ENCODE measurements at regions not wholly inside any gene's neighbourhood (a gene's known extent, or its start where the extent isn't known, plus 50 kb on each side); places are given as distances from the start of the nearest gene placed in this dataset.

GRCh38 chr5:145562931-145563330 is 272.2 kb downstream of the PRELID2 start:
- H3K36me3 ChIP-seq (ENCODE audit: control insufficient read depth, insufficient read depth, low read length) = no peaks in the 10 kb centered on the region
- no peak overlapping the region for H3K9ac ChIP-seq (ENCODE audit: insufficient read depth in 1 of 2, low read depth in 2 of 2, low read length in 2 of 2)
- WGBS (ENCODE audit: insufficient coverage, low coverage, missing lambda C conversion rate) = 3% methylated on average over 4 of the region's 4 CpGs
- no peaks in the 10 kb centered on the region for H3K4me1 ChIP-seq (replicated peaks in 1 of 2; ENCODE audit: control insufficient read depth in 2 of 2, insufficient read depth in 2 of 2, low read length in 2 of 2)
- H3K4me3 ChIP-seq = no peak overlapping the region
- in situ Hi-C loops (cut with MboI) = no loop called here
- no peak overlapping the region for H3K27ac ChIP-seq (ENCODE audit: extremely low read depth, low read depth, low read length)
- ChIA-PET CTCF (ENCODE audit: low intra/inter-chr PET ratio) (no interaction called here), POLR2A (no interaction called here)
- no peaks in the 10 kb centered on the region for H4K20me1 ChIP-seq (replicated peaks; ENCODE audit: control insufficient read depth, insufficient read depth, low read length)
- H3K79me2 ChIP-seq (ENCODE audit: control insufficient read depth, insufficient read depth, low read length) = no peaks in the 10 kb centered on the region
- BruUV-seq (replicated peaks) = no TSS peak
- ATAC-seq (no peak), DNase-seq (ENCODE audit: extremely low read depth in 1 of 4, low spot score in 3 of 4) (no peak), FAIRE-seq (no peak)
- no peak overlapping the region for H2AFZ ChIP-seq (ENCODE audit: low read depth, low read length)
- no peaks in the 10 kb centered on the region for H3K9me1 ChIP-seq (ENCODE audit: control insufficient read depth, insufficient read depth, low read length)
- no peak for TF ChIP-seq CBFB (CRISPR knock-in tag; IDR thresholded peaks at IDR 0.05)
- H3K27me3 ChIP-seq (ENCODE audit: control insufficient read depth in 2 of 2, insufficient read depth in 2 of 2, low read length in 2 of 2) = no peaks in the 10 kb centered on the region
- intact Hi-C loops (cut with micrococcal nuclease) = no loop called here
- no peak overlapping the region for H3K4me2 ChIP-seq (ENCODE audit: insufficient read depth, low read length)
- H3K9me3 ChIP-seq (replicated peaks; ENCODE audit: control insufficient read depth, insufficient read depth, low read depth, low read length) = no peaks in the 10 kb centered on the region

- intact Hi-C loops (cut with micrococcal nuclease) (no loop called here), in situ Hi-C loops (cut with MboI) (no loop called here)
- no peaks in the 10 kb centered on the region for H3K9me1 ChIP-seq (ENCODE audit: control insufficient read depth, insufficient read depth, low read length)
- ATAC-seq = no peak
- WGBS (ENCODE audit: insufficient coverage, low coverage, missing lambda C conversion rate) = 21% methylated on average over 1 of the region's 1 CpG
- H3K9me3 ChIP-seq (replicated peaks; ENCODE audit: control insufficient read depth, insufficient read depth, low read depth, low read length) = no peaks in the 10 kb centered on the region
- H3K4me3 ChIP-seq = no peak overlapping the region
- CTCF ChIA-PET (ENCODE audit: low intra/inter-chr PET ratio) = no interaction called here
- no peak for FAIRE-seq
- no peak for DNase-seq (ENCODE audit: extremely low read depth in 1 of 4, low spot score in 3 of 4)
- no peaks in the 10 kb centered on the region for H3K4me1 ChIP-seq (replicated peaks in 1 of 2; ENCODE audit: control insufficient read depth in 2 of 2, insufficient read depth in 2 of 2, low read length in 2 of 2)
- no TSS peak for BruUV-seq (replicated peaks)
- H4K20me1 ChIP-seq (replicated peaks; ENCODE audit: control insufficient read depth, insufficient read depth, low read length) = no peaks in the 10 kb centered on the region
- no peaks in the 10 kb centered on the region for H3K27me3 ChIP-seq (ENCODE audit: control insufficient read depth in 2 of 2, insufficient read depth in 2 of 2, low read length in 2 of 2)
- POLR2A ChIA-PET = no interaction called here
- H3K4me2 ChIP-seq (ENCODE audit: insufficient read depth, low read length) = no peak overlapping the region
- H3K79me2 ChIP-seq (ENCODE audit: control insufficient read depth, insufficient read depth, low read length) = no peaks in the 10 kb centered on the region
- no peaks in the 10 kb centered on the region for H3K36me3 ChIP-seq (ENCODE audit: control insufficient read depth, insufficient read depth, low read length)
- no peak overlapping the region for H3K27ac ChIP-seq (ENCODE audit: extremely low read depth, low read depth, low read length)
- H2AFZ ChIP-seq (ENCODE audit: low read depth, low read length) = no peak overlapping the region
- no peak overlapping the region for H3K9ac ChIP-seq (ENCODE audit: insufficient read depth in 1 of 2, low read depth in 2 of 2, low read length in 2 of 2)
- TF ChIP-seq ZNF583 (CRISPR knock-in tag; IDR thresholded peaks at IDR 0.05) (no peak), ZFPM2 (CRISPR knock-in tag; IDR thresholded peaks at IDR 0.05) (no peak), MXI1 (IDR thresholded peaks at IDR 0.05; ENCODE audit: low read depth, low read length) (no peak), JUNB (CRISPR knock-in tag; conservative IDR thresholded peaks at IDR 0.05) (no peak), ZNF165 (CRISPR knock-in tag; IDR thresholded peaks at IDR 0.05; ENCODE audit: borderline replicate concordance) (no peak), NCOA6 (IDR thresholded peaks at IDR 0.05) (no peak), CHAMP1 (IDR thresholded peaks at IDR 0.05) (no peak), ZNF217 (CRISPR knock-in tag; IDR thresholded peaks at IDR 0.05) (no peak), ZNF584 (CRISPR knock-in tag; IDR thresholded peaks at IDR 0.05; ENCODE audit: low read depth) (no peak), HMG20B (CRISPR knock-in tag; IDR thresholded peaks at IDR 0.05) (no peak), XRCC4 (IDR thresholded peaks at IDR 0.05; ENCODE audit: extremely low read depth, insufficient read depth, insufficient read length) (no peak), JUND (IDR thresholded peaks at IDR 0.05; ENCODE audit: borderline replicate concordance, low read depth, low read length) (no peak), JUND (tag; IDR thresholded peaks at IDR 0.05; ENCODE audit: borderline replicate concordance, low read depth, low read length) (no peak), ATF7 (IDR thresholded peaks at IDR 0.05) (no peak), MECOM (CRISPR knock-in tag; IDR thresholded peaks at IDR 0.05) (no peak), FOXK1 (CRISPR knock-in tag; IDR thresholded peaks at IDR 0.05; ENCODE audit: borderline replicate concordance) (no peak)
Measured at GRCh38 chr5:145558288-145558687, 276.9 kb downstream of the PRELID2 start.

Measured in K562 (cell line).